Frontal cortex (tissue), 3 donors: ENCODE measurements at regions not wholly inside any gene's neighbourhood (a gene's known extent, or its start where the extent isn't known, plus 50 kb on each side); places are given as distances from the start of the nearest gene placed in this dataset.

ENCODE experiments used
- DNase-seq, 2 donors: peaks; one replicate each; pipeline ENCODE4 v3.0.0; 2012; ENCODE audit warnings: low spot score in 2 of 2
- FAIRE-seq: peaks from 2 replicates; lab custom pipeline; 2012; peaks lifted over from hg19 to GRCh38; lab: Jason Lieb, UNC
- donor health status: control.
- donor health status: control.
- donor health status: control.

GRCh38 chr11:28512143-28512756, 404.1 kb downstream of the METTL15 start:
- no peak for FAIRE-seq
- no peak for DNase-seq

GRCh38 chr11:28505232-28505631, 397.0 kb downstream of the METTL15 start:
- FAIRE-seq (no peak), DNase-seq (no peak)

GRCh38 chr11:28504555-28505110, 396.4 kb downstream of the METTL15 start:
- DNase-seq (no peak), FAIRE-seq (no peak)

GRCh38 chr11:28495333-28495732, 387.1 kb downstream of the METTL15 start:
- FAIRE-seq (no peak), DNase-seq (no peak)

GRCh38 chr11:28491431-28491830, 383.2 kb downstream of the METTL15 start:
- no peak for DNase-seq
- FAIRE-seq = no peak

GRCh38 chr11:28490773-28491382, 382.7 kb downstream of the METTL15 start:
- FAIRE-seq (no peak), DNase-seq (no peak)

- no peak for FAIRE-seq
These were observed 380.1 kb downstream of the METTL15 start for GRCh38 chr11:28488336-28488735.

GRCh38 chr11:28483072-28483867, 375.1 kb downstream of the METTL15 start:
- DNase-seq (no peak), FAIRE-seq (no peak)

More at GRCh38 chr11:28488336-28488735, 380.1 kb downstream of the METTL15 start:
- DNase-seq = no peak

GRCh38 chr11:28482666-28483065, 374.5 kb downstream of the METTL15 start:
- FAIRE-seq = no peak
- DNase-seq = no peak

GRCh38 chr11:28481616-28482480, 373.7 kb downstream of the METTL15 start:
- DNase-seq (no peak), FAIRE-seq (no peak)

GRCh38 chr11:28480406-28480805, 372.2 kb downstream of the METTL15 start:
- FAIRE-seq (no peak), DNase-seq (no peak)

- no peak for DNase-seq
- FAIRE-seq = no peak
These were observed 368.7 kb downstream of the METTL15 start for GRCh38 chr11:28476864-28477263.

- FAIRE-seq (no peak), DNase-seq (no peak)
These were observed 367.9 kb downstream of the METTL15 start for GRCh38 chr11:28476049-28476448.

- FAIRE-seq (no peak), DNase-seq (no peak)
These were observed 364.7 kb downstream of the METTL15 start for GRCh38 chr11:28472904-28473303.

GRCh38 chr11:28471537-28471936, 363.3 kb downstream of the METTL15 start:
- no peak for FAIRE-seq
- no peak for DNase-seq

GRCh38 chr11:28470180-28470579, 362.0 kb downstream of the METTL15 start:
- FAIRE-seq (no peak), DNase-seq (no peak)

- DNase-seq (no peak), FAIRE-seq (no peak)
These were observed 358.3 kb downstream of the METTL15 start for GRCh38 chr11:28466506-28466905.

GRCh38 chr11:28464252-28464867, 356.2 kb downstream of the METTL15 start:
- DNase-seq (no peak), FAIRE-seq (no peak)

GRCh38 chr11:28463826-28464225, 355.6 kb downstream of the METTL15 start:
- FAIRE-seq (no peak), DNase-seq (no peak)
